SIG-M5 treated with dmso at 0.1 percent for 504 hours (cell line): ENCODE measurements at regions not wholly inside any gene's neighbourhood (a gene's known extent, or its start where the extent isn't known, plus 50 kb on each side); places are given as distances from the start of the nearest gene placed in this dataset.
"Not testable (repeated sequence)": the region's sequence is repeated elsewhere in the genome, so short reads cannot be mapped to it uniquely, and the experiment has no call there.

Experiments used
- DNase-seq: peaks from one replicate; lab custom pipeline; 2025; ENCODE audit not compliant: unreplicated experiment; lab: John Stamatoyannopoulos, UW

- DNase-seq: no peak
Measured at GRCh38 chr21:18550361-18550760, 146.8 kb upstream of the TMPRSS15 start.

GRCh38 chr21:18553786-18554185, 150.2 kb upstream of the TMPRSS15 start:
- DNase-seq: no peak

DNA sequence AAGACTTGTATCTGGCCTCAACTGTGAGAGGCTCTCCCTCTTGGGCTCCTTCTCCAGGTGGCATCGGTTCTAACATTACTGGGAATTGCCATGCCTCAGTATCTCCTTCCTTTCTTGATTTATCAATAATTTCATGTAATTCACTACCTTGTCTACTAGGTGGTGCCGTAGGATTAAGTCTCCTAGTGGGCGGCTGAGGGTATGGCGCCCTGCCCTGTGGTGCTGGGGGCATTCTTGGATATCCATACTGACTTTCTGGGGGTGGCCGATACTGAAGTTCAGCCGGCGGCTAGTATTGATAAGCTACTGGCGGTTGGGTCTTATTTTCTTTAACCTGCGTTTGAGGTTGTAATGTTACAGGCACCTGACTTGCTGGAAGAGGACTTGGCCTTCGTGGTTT, 164.2 kb upstream of the TMPRSS15 start:
- DNase-seq: not testable (repeated sequence)

- no peak for DNase-seq
Measured at GRCh38 chr21:18588001-18588662, 184.5 kb upstream of the TMPRSS15 start.

DNA sequence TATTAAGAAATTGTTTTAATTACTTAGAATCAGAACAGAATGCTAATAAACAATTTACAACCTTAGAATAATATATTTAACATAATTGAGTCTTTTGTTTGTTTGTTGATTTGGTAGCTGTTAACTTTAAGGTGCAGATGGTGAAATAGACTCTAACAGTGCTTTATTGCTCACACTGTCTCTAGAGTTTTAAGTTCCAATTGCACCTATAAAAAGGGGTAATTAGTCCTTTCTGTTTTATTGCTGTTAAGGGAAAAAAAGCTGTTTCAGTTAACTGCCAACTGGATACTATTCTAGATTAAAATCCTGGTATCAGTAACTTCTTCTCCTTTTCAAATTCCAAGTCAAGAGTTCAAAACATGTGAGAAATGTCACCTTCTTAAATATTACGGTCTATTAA, 197.6 kb upstream of the TMPRSS15 start:
- DNase-seq: no peak

DNA sequence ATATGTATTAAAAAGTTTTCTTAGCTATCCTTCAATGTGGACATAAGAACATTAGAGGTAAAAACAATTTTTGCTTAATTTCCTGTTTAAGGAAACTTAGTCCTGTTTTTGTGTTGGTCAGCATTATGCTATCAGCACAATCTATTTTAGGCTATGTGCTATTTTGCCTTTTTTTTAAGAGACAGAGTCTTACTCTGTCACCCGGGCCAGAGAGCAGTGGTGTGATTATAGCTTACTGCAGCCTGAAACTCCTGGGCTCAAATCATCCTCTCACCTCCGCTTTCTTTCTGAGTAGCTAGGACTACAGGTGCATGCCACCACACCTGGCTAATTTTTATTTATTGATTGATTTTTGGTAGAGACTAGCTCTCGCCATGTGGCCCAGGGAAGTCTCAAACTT, 199.1 kb upstream of the TMPRSS15 start:
- DNase-seq: no peak

GRCh38 chr21:18603261-18603660, 199.7 kb upstream of the TMPRSS15 start:
- DNase-seq: no peak

DNA sequence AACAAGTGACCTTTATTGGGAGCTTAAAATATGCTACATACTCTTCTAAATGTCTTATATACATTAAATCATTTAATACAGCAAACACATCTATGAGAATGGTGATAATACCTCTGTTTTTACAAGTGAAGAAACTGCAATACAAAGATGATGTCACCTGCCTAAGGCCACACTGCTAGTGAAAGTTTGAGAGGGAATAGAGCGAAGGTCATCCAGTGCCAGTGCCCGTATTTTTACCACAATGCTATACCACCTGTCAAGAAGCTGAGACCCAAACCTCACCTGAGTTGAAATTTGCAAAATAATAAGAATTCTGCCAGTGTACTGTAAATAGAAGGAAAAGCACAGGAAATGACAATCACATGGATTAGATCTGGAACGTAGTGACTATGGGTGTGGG, 200.4 kb upstream of the TMPRSS15 start:
- no peak for DNase-seq

DNA sequence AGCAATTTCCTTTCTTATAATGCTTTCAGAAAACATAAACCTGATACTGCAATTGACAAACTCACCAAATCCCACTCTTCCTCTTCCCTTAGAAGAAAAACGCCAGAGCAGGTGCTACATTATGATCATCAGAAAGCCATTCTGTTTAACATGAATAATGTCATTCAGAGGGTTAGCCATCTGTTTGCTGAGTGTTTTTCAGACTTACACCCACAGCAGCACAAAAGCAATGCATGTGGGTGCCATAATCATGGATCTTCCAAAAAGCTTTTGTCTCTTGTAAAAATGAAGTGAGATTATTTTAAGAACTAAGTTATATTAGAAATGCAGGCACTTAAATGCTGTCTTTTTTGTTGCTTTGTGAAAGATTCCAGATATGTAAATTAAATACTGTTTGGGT, 204.6 kb upstream of the TMPRSS15 start:
- no peak for DNase-seq

- no peak for DNase-seq
Measured at GRCh38 chr21:18614303-18614702, 210.7 kb upstream of the TMPRSS15 start.

GRCh38 chr21:18617291-18617690, 213.7 kb upstream of the TMPRSS15 start:
- DNase-seq: no peak

GRCh38 chr21:18620436-18620835, 216.9 kb upstream of the TMPRSS15 start:
- DNase-seq: no peak

GRCh38 chr21:18622383-18622782, 218.8 kb upstream of the TMPRSS15 start:
- no peak for DNase-seq

GRCh38 chr21:18630446-18630845, 226.9 kb upstream of the TMPRSS15 start:
- no peak for DNase-seq

DNA sequence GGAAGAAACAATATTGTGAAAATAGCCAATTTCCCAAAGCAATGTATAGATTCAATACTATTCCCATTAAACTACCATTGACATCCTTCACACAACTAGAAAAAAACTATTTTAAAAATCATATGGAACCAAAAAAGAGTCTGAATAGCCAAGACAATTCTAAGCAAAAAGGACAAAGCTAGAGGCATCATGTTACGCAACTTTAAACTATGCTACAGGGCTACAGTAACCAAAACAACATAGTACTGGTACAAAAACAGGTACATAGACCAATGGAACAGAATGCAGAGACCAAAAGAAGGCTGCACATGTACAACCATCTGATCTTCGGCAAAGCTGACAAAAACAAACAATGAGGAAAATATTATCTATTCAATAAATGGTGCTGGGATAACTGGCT, 233.3 kb upstream of the TMPRSS15 start:
- no peak for DNase-seq

- DNase-seq: peak; percentile 18
Measured at GRCh38 chr21:18646116-18646515, 242.5 kb upstream of the TMPRSS15 start.

DNA sequence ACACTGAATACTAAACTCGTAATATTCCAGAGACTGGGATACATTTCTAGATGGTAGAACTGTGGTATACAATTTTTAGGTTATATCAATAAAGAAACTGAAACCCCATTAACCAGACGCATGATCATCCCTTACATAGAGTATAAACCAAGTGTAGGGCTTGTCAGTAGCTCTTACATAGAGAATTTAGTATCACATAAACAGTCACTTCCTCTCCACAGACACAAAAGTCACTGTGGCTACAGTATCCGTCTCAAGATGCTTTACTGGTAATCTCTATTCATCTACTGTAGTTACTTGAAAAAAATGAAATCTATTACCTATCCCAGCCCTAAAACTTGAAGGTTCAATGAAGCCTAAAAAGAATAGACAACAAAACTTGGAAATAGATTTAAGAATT, 252.3 kb upstream of the TMPRSS15 start:
- DNase-seq: no peak

- no peak for DNase-seq
Measured at GRCh38 chr21:18661842-18662241, 258.3 kb upstream of the TMPRSS15 start.

DNA sequence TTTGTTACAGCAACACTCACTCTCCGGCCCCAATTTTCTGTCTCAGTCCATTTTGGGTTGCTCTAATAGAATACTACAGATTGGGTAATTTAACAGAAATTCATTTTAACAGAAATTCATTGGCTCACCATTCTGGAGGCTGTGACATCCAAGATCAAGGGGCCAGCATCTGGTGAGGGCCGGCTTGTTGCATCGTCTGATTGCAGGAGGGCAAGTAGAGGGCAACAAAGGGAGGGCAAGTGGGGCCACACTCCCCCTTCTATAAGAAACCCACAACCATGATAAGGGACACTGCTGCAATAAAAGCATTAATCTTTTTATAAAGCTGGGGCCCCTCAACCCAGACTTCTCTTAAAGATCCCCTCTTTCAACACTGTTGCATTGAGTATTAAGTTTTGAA, 260.1 kb upstream of the TMPRSS15 start:
- DNase-seq: no peak

DNA sequence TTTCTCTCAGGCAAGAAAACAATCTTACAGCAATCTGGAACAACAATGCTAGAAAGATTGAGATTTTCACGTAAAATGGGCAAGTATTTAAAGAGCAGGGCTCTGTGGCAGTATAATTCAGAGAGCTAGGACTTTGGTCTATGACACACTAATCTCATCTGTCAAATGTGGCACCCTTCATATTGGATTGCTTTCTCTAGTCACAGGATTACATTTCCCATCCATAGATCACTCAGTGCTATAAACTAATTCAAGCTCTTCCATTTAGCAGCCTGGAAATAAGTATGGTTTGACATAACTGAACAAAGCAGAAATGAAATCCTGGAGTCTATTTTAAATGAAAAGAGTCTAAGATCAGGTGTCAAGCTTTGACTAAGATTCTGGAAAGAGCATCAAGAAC, 263.1 kb upstream of the TMPRSS15 start:
- no peak for DNase-seq

DNA sequence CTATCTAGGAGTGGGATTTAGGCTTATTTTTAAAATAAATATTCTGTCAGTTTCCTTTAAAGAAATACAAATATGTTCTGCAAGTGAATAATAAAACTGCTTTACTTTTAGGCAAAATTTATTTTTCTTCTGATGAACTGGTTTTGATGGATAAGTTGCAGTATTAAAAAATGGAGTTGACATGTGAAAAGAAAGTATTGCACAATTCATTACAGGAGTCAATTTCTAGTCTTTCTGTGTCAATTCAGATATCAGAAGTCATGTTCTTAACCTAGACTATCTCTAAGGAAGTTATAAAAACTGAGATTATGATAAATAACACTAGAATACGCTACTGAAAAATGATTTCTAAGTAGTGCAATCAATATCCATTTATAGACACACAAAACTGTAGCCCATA, 270.2 kb upstream of the TMPRSS15 start:
- DNase-seq: no peak

- DNase-seq: no peak
Measured at GRCh38 chr21:18677632-18678031, 274.0 kb upstream of the TMPRSS15 start.

GRCh38 chr21:18705971-18706370, 302.4 kb upstream of the TMPRSS15 start:
- no peak for DNase-seq

- no peak for DNase-seq
Measured at GRCh38 chr21:18711662-18712061, 308.1 kb upstream of the TMPRSS15 start.
